ENCODE measurements at regions not wholly inside any gene's neighbourhood (a gene's known extent, or its start where the extent isn't known, plus 50 kb on each side); places are given as distances from the start of the nearest gene placed in this dataset.

GRCh38 chr7:128189231-128189930, 51.7 kb upstream of the LEP start:
- no peak for DNase-seq (ENCODE audit: low spot score)
- Histone ChIP-seq H2BK12ac (ENCODE audit: low read length) (no peak overlapping the region), H3K4me1 (ENCODE audit: control insufficient read depth in 2 of 2, insufficient read depth in 1 of 2, low read depth in 1 of 2, low read length in 2 of 2) (peaks cover 0 to 2% of the 10 kb centered on the region in 2 donors), H2BK120ac (ENCODE audit: low read depth, low read length) (no peak overlapping the region), H4K91ac (ENCODE audit: low read depth, low read length, poor library complexity) (no peak overlapping the region), H3K9me3 (replicated peaks in 1 of 2; ENCODE audit: control insufficient read depth in 2 of 2, insufficient read depth in 1 of 2, low read depth in 1 of 2, low read length in 2 of 2) (peaks cover 2 to 3% of the 10 kb centered on the region in 2 donors), H3K36me3 (replicated peaks in 1 of 2; ENCODE audit: control insufficient read depth in 2 of 2, insufficient read depth in 2 of 2, low read length in 2 of 2) (no peaks in the 10 kb centered on the region), H3K18ac (ENCODE audit: low read length) (peak overlapping the region; percentile 15), H3K79me1 (ENCODE audit: low read depth, low read length) (no peaks in the 10 kb centered on the region), H4K8ac (ENCODE audit: low read depth, low read length) (no peak overlapping the region), H3K9ac (ENCODE audit: low read depth, low read length, poor library complexity) (no peak overlapping the region), H3K27ac (replicated peaks; ENCODE audit: low read length) (no peak overlapping the region), H2BK5ac (ENCODE audit: low read length) (no peak overlapping the region), H3K4me3 (ENCODE audit: low read length in 2 of 2) (no peak overlapping the region), H3K14ac (ENCODE audit: low read length) (no peak overlapping the region), H3K23ac (ENCODE audit: low read depth, low read length, poor library complexity) (no peak overlapping the region), H2AK5ac (ENCODE audit: low read depth, low read length) (no peak overlapping the region), H2BK15ac (ENCODE audit: low read length) (no peak overlapping the region), H3K4me2 (ENCODE audit: insufficient read depth, low read length, poor library complexity, severe bottlenecking) (no peak overlapping the region), H3K4ac (ENCODE audit: low read length) (no peak overlapping the region), H3K27me3 (ENCODE audit: control insufficient read depth in 3 of 3, insufficient read depth in 3 of 3, low read depth in 1 of 3, low read length in 3 of 3) (peaks cover 0 to 27% (median 0%) of the 10 kb centered on the region in 3 experiments), H2AFZ (ENCODE audit: low read length) (no peak overlapping the region)
- no CpG with 5 or more reads among the region's 8 CpGs for WGBS, 2 donors (ENCODE audit: extremely low coverage in 2 of 2, insufficient read length in 2 of 2, insufficient replicate concordance in 1 of 2)

- H2AFZ ChIP-seq (ENCODE audit: low read length) = no peak overlapping the region
These were observed 50.9 kb upstream of the LEP start for GRCh38 chr7:128190051-128190647.

GRCh38 chr7:128191136-128191844, 49.8 kb upstream of the LEP start:
- Histone ChIP-seq H3K4me2 (ENCODE audit: insufficient read depth, low read length, poor library complexity, severe bottlenecking) (no peak overlapping the region), H2BK15ac (ENCODE audit: low read length) (no peak overlapping the region), H4K91ac (ENCODE audit: low read depth, low read length, poor library complexity) (no peak overlapping the region), H3K4me3 (ENCODE audit: low read length in 2 of 2) (no peak overlapping the region), H3K18ac (ENCODE audit: low read length) (no peak overlapping the region), H3K27ac (replicated peaks; ENCODE audit: low read length) (no peak overlapping the region), H3K4ac (ENCODE audit: low read length) (no peak overlapping the region), H3K14ac (ENCODE audit: low read length) (no peak overlapping the region), H2BK12ac (ENCODE audit: low read length) (no peak overlapping the region), H3K9ac (ENCODE audit: low read depth, low read length, poor library complexity) (no peak overlapping the region), H3K23ac (ENCODE audit: low read depth, low read length, poor library complexity) (no peak overlapping the region), H2AK5ac (ENCODE audit: low read depth, low read length) (no peak overlapping the region), H3K9me3 (replicated peaks in 1 of 2; ENCODE audit: control insufficient read depth in 2 of 2, insufficient read depth in 1 of 2, low read depth in 1 of 2, low read length in 2 of 2) (peaks cover 5 to 6% of the 10 kb centered on the region in 2 donors), H2BK120ac (ENCODE audit: low read depth, low read length) (no peak overlapping the region), H2AFZ (ENCODE audit: low read length) (no peak overlapping the region), H3K36me3 (replicated peaks in 1 of 2; ENCODE audit: control insufficient read depth in 2 of 2, insufficient read depth in 2 of 2, low read length in 2 of 2) (no peaks in the 10 kb centered on the region), H3K4me1 (ENCODE audit: control insufficient read depth in 2 of 2, insufficient read depth in 1 of 2, low read depth in 1 of 2, low read length in 2 of 2) (peaks cover 0 to 2% of the 10 kb centered on the region in 2 donors), H2BK5ac (ENCODE audit: low read length) (no peak overlapping the region), H4K8ac (ENCODE audit: low read depth, low read length) (no peak overlapping the region), H3K79me1 (ENCODE audit: low read depth, low read length) (no peaks in the 10 kb centered on the region), H3K27me3 (ENCODE audit: control insufficient read depth in 3 of 3, insufficient read depth in 3 of 3, low read depth in 1 of 3, low read length in 3 of 3) (peaks cover 0 to 26% (median 0%) of the 10 kb centered on the region in 3 experiments)
- no peak for DNase-seq (ENCODE audit: low spot score)
- no CpG with 5 or more reads among the region's 7 CpGs for WGBS, 2 donors (ENCODE audit: extremely low coverage in 2 of 2, insufficient read length in 2 of 2, insufficient replicate concordance in 1 of 2)

More at GRCh38 chr7:128190051-128190647, 50.9 kb upstream of the LEP start:
- Histone ChIP-seq H3K4ac (ENCODE audit: low read length) (no peak overlapping the region), H2BK15ac (ENCODE audit: low read length) (no peak overlapping the region), H3K79me1 (ENCODE audit: low read depth, low read length) (no peaks in the 10 kb centered on the region), H2BK5ac (ENCODE audit: low read length) (no peak overlapping the region), H3K14ac (ENCODE audit: low read length) (no peak overlapping the region), H3K4me3 (ENCODE audit: low read length in 2 of 2) (no peak overlapping the region), H3K4me1 (ENCODE audit: control insufficient read depth in 2 of 2, insufficient read depth in 1 of 2, low read depth in 1 of 2, low read length in 2 of 2) (peaks cover 0 to 2% of the 10 kb centered on the region in 2 donors), H3K9ac (ENCODE audit: low read depth, low read length, poor library complexity) (no peak overlapping the region), H4K91ac (ENCODE audit: low read depth, low read length, poor library complexity) (no peak overlapping the region), H3K27me3 (ENCODE audit: control insufficient read depth in 3 of 3, insufficient read depth in 3 of 3, low read depth in 1 of 3, low read length in 3 of 3) (peaks cover 0 to 27% (median 0%) of the 10 kb centered on the region in 3 experiments), H3K18ac (ENCODE audit: low read length) (no peak overlapping the region), H2BK12ac (ENCODE audit: low read length) (no peak overlapping the region), H3K4me2 (ENCODE audit: insufficient read depth, low read length, poor library complexity, severe bottlenecking) (no peak overlapping the region), H3K36me3 (replicated peaks in 1 of 2; ENCODE audit: control insufficient read depth in 2 of 2, insufficient read depth in 2 of 2, low read length in 2 of 2) (no peaks in the 10 kb centered on the region), H2AK5ac (ENCODE audit: low read depth, low read length) (no peak overlapping the region), H3K23ac (ENCODE audit: low read depth, low read length, poor library complexity) (no peak overlapping the region), H2BK120ac (ENCODE audit: low read depth, low read length) (no peak overlapping the region), H3K9me3 (replicated peaks in 1 of 2; ENCODE audit: control insufficient read depth in 2 of 2, insufficient read depth in 1 of 2, low read depth in 1 of 2, low read length in 2 of 2) (peaks cover 5 to 6% of the 10 kb centered on the region in 2 donors), H4K8ac (ENCODE audit: low read depth, low read length) (no peak overlapping the region), H3K27ac (replicated peaks; ENCODE audit: low read length) (no peak overlapping the region)
- no CpG with 5 or more reads among the region's 7 CpGs for WGBS, 2 donors (ENCODE audit: extremely low coverage in 2 of 2, insufficient read length in 2 of 2, insufficient replicate concordance in 1 of 2)
- no peak for DNase-seq (ENCODE audit: low spot score)
